Stimulated activated naive CD8-positive, alpha-beta T cell treated with anti-CD3 and anti-CD28 coated beads, Interleukin-15, Interleukin-2, amounts not matched to agents 100 ng/mL and 50 ng/mL, for 24 hours (primary cell): ENCODE measurements at regions not wholly inside any gene's neighbourhood (a gene's known extent, or its start where the extent isn't known, plus 50 kb on each side); places are given as distances from the start of the nearest gene placed in this dataset.

ENCODE experiments used
- H3K27ac Mint-ChIP-seq: one replicate; pipeline ENCODE4 v1.8.0; 2021; ENCODE audit warnings: mild to moderate bottlenecking, mixed read lengths
- H3K27me3 Mint-ChIP-seq: one replicate; pipeline ENCODE4 v1.8.0; 2021; ENCODE audit warnings: mixed read lengths
- H3K36me3 Mint-ChIP-seq: one replicate; pipeline ENCODE4 v1.8.0; 2021; ENCODE audit warnings: low read depth, mixed read lengths
- H3K4me1 Mint-ChIP-seq: one replicate; pipeline ENCODE4 v1.8.0; 2021; ENCODE audit warnings: low read depth, mixed read lengths
- H3K4me3 Mint-ChIP-seq: one replicate; pipeline ENCODE4 v1.8.0; 2021; ENCODE audit warnings: mild to moderate bottlenecking, mixed read lengths
- H3K9me3 Mint-ChIP-seq: one replicate; pipeline ENCODE4 v1.8.0; 2021; ENCODE audit warnings: mixed read lengths

- H3K4me1 Mint-ChIP-seq: peaks cover 9% of the 10 kb centered on the region
- peaks cover 4% of the 10 kb centered on the region for H3K36me3 Mint-ChIP-seq
- no peaks in the 10 kb centered on the region for H3K9me3 Mint-ChIP-seq
- H3K4me3 Mint-ChIP-seq: no peak overlapping the region
- H3K27me3 Mint-ChIP-seq: no peaks in the 10 kb centered on the region
- H3K27ac Mint-ChIP-seq: no peak overlapping the region
These were observed 335.6 kb upstream of the RBMY1B start for GRCh38 chrY:21175505-21175904.

GRCh38 chrY:21177306-21177800 is 333.8 kb upstream of the RBMY1B start:
- Mint-ChIP-seq H3K27me3 (no peaks in the 10 kb centered on the region), H3K27ac (peak overlapping the region; percentile 79), H3K4me3 (no peak overlapping the region), H3K36me3 (no peaks in the 10 kb centered on the region), H3K4me1 (peaks cover 13% of the 10 kb centered on the region), H3K9me3 (no peaks in the 10 kb centered on the region)

GRCh38 chrY:21178281-21178680 is 332.9 kb upstream of the RBMY1B start:
- Mint-ChIP-seq H3K4me3 (no peak overlapping the region), H3K27ac (no peak overlapping the region), H3K4me1 (peaks cover 13% of the 10 kb centered on the region), H3K36me3 (no peaks in the 10 kb centered on the region), H3K27me3 (no peaks in the 10 kb centered on the region), H3K9me3 (no peaks in the 10 kb centered on the region)

GRCh38 chrY:21180921-21181320 is 330.2 kb upstream of the RBMY1B start:
- H3K36me3 Mint-ChIP-seq: no peaks in the 10 kb centered on the region
- H3K4me3 Mint-ChIP-seq: no peak overlapping the region
- no peak overlapping the region for H3K27ac Mint-ChIP-seq
- H3K27me3 Mint-ChIP-seq: no peaks in the 10 kb centered on the region
- H3K9me3 Mint-ChIP-seq: no peaks in the 10 kb centered on the region
- H3K4me1 Mint-ChIP-seq: peaks cover 21% of the 10 kb centered on the region

GRCh38 chrY:21184271-21184670 is 326.9 kb upstream of the RBMY1B start:
- Mint-ChIP-seq H3K27ac (no peak overlapping the region), H3K27me3 (no peaks in the 10 kb centered on the region), H3K9me3 (no peaks in the 10 kb centered on the region), H3K4me1 (peaks cover 16% of the 10 kb centered on the region), H3K36me3 (no peaks in the 10 kb centered on the region), H3K4me3 (no peak overlapping the region)

- Mint-ChIP-seq H3K4me1 (peaks cover 16% of the 10 kb centered on the region), H3K36me3 (no peaks in the 10 kb centered on the region), H3K27me3 (no peaks in the 10 kb centered on the region), H3K4me3 (no peak overlapping the region), H3K9me3 (no peaks in the 10 kb centered on the region), H3K27ac (no peak overlapping the region)
These were observed 325.6 kb upstream of the RBMY1B start for GRCh38 chrY:21185419-21186105.

GRCh38 chrY:21192694-21193093 is 318.4 kb upstream of the RBMY1B start:
- H3K9me3 Mint-ChIP-seq: no peaks in the 10 kb centered on the region
- no peak overlapping the region for H3K27ac Mint-ChIP-seq
- peaks cover 6% of the 10 kb centered on the region for H3K36me3 Mint-ChIP-seq
- no peak overlapping the region for H3K4me3 Mint-ChIP-seq
- no peaks in the 10 kb centered on the region for H3K4me1 Mint-ChIP-seq
- no peaks in the 10 kb centered on the region for H3K27me3 Mint-ChIP-seq

- no peaks in the 10 kb centered on the region for H3K9me3 Mint-ChIP-seq
- no peaks in the 10 kb centered on the region for H3K27me3 Mint-ChIP-seq
- H3K4me1 Mint-ChIP-seq: peaks cover 9% of the 10 kb centered on the region
- H3K27ac Mint-ChIP-seq: no peak overlapping the region
- no peak overlapping the region for H3K4me3 Mint-ChIP-seq
- H3K36me3 Mint-ChIP-seq: peaks cover 2% of the 10 kb centered on the region
These were observed 310.9 kb upstream of the RBMY1B start for GRCh38 chrY:21200246-21200645.

- no peaks in the 10 kb centered on the region for H3K9me3 Mint-ChIP-seq
- H3K4me1 Mint-ChIP-seq: peaks cover 6% of the 10 kb centered on the region
- no peak overlapping the region for H3K27ac Mint-ChIP-seq
- no peaks in the 10 kb centered on the region for H3K27me3 Mint-ChIP-seq
- no peaks in the 10 kb centered on the region for H3K36me3 Mint-ChIP-seq
- H3K4me3 Mint-ChIP-seq: no peak overlapping the region
These were observed 283.3 kb upstream of the RBMY1B start for GRCh38 chrY:21227849-21228248.

GRCh38 chrY:21240221-21240620 is 270.9 kb upstream of the RBMY1B start:
- peaks cover 41% of the 10 kb centered on the region for H3K4me1 Mint-ChIP-seq
- peak overlapping the region; percentile 38 for H3K4me3 Mint-ChIP-seq
- H3K27me3 Mint-ChIP-seq: no peaks in the 10 kb centered on the region
- peaks cover 10% of the 10 kb centered on the region for H3K36me3 Mint-ChIP-seq
- H3K27ac Mint-ChIP-seq: peak overlapping the region; percentile 81
- H3K9me3 Mint-ChIP-seq: no peaks in the 10 kb centered on the region

GRCh38 chrY:21240662-21241310 is 270.4 kb upstream of the RBMY1B start:
- peaks cover 10% of the 10 kb centered on the region for H3K36me3 Mint-ChIP-seq
- no peaks in the 10 kb centered on the region for H3K27me3 Mint-ChIP-seq
- H3K9me3 Mint-ChIP-seq: no peaks in the 10 kb centered on the region
- H3K4me3 Mint-ChIP-seq: peak overlapping the region; percentile 23
- peak overlapping the region; percentile 81 for H3K27ac Mint-ChIP-seq
- H3K4me1 Mint-ChIP-seq: peaks cover 41% of the 10 kb centered on the region

- Mint-ChIP-seq H3K27ac (peak overlapping the region; percentile 40), H3K36me3 (peaks cover 10% of the 10 kb centered on the region), H3K27me3 (no peaks in the 10 kb centered on the region), H3K4me3 (no peak overlapping the region), H3K4me1 (peaks cover 48% of the 10 kb centered on the region), H3K9me3 (no peaks in the 10 kb centered on the region)
These were observed 268.3 kb upstream of the RBMY1B start for GRCh38 chrY:21242793-21243192.

- Mint-ChIP-seq H3K36me3 (no peaks in the 10 kb centered on the region), H3K9me3 (no peaks in the 10 kb centered on the region), H3K4me3 (peak overlapping the region; percentile 8), H3K27me3 (no peaks in the 10 kb centered on the region), H3K27ac (peak overlapping the region; percentile 69), H3K4me1 (peaks cover 63% of the 10 kb centered on the region)
These were observed 264.4 kb upstream of the RBMY1B start for GRCh38 chrY:21246780-21247179.

GRCh38 chrY:21248591-21248990 is 262.5 kb upstream of the RBMY1B start:
- peaks cover 53% of the 10 kb centered on the region for H3K4me1 Mint-ChIP-seq
- no peaks in the 10 kb centered on the region for H3K36me3 Mint-ChIP-seq
- H3K4me3 Mint-ChIP-seq: peak overlapping the region; percentile 37
- H3K27me3 Mint-ChIP-seq: no peaks in the 10 kb centered on the region
- no peaks in the 10 kb centered on the region for H3K9me3 Mint-ChIP-seq
- peak overlapping the region; percentile 93 for H3K27ac Mint-ChIP-seq

- H3K4me3 Mint-ChIP-seq: no peak overlapping the region
- H3K4me1 Mint-ChIP-seq: peaks cover 57% of the 10 kb centered on the region
- no peaks in the 10 kb centered on the region for H3K27me3 Mint-ChIP-seq
- no peaks in the 10 kb centered on the region for H3K9me3 Mint-ChIP-seq
- peak overlapping the region; percentile 68 for H3K27ac Mint-ChIP-seq
- H3K36me3 Mint-ChIP-seq: no peaks in the 10 kb centered on the region
These were observed 257.5 kb upstream of the RBMY1B start for GRCh38 chrY:21253455-21254248.
